ENCODE measurements at regions not wholly inside any gene's neighbourhood (a gene's known extent, or its start where the extent isn't known, plus 50 kb on each side); places are given as distances from the start of the nearest gene placed in this dataset.

DNA sequence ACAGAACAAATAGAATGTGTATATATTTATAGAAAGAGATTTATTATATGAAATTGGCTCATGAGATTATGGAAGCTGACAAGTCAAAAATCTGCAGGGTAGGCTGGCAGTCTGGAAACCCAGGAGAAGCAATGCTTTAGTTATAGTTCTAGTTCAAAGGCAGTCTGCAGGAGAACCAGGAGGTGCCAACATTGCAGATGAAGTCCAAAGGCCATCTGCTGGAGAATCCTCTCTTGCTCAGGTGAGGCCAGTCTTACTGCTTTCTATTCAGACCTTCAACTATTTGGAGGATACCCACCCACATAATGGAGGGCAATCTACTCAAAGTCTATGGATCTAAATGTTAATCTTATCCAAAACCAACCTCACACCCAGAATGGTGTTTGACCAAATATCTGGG, 75.9 kb upstream of the MRPS6 start:
- TF ChIP-seq EGR1 (IDR thresholded peaks at IDR 0.05), result no peak
- TF ChIP-seq CEBPB (IDR thresholded peaks at IDR 0.05), result no peak
- no peak for TF ChIP-seq EP300 (IDR thresholded peaks at IDR 0.05; ENCODE audit: borderline replicate concordance)
- TF ChIP-seq TCF12 (IDR thresholded peaks at IDR 0.05; ENCODE audit: low read depth), result no peak
- TF ChIP-seq, protein P1, sequence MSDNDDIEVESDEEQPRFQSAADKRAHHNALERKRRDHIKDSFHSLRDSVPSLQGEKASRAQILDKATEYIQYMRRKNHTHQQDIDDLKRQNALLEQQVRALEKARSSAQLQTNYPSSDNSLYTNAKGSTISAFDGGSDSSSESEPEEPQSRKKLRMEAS (IDR thresholded peaks at IDR 0.05), result no peak
- no peak for TF ChIP-seq RAD21 (IDR thresholded peaks at IDR 0.05; ENCODE audit: low read depth)
- no peak for TF ChIP-seq YY1 (IDR thresholded peaks at IDR 0.05; ENCODE audit: low read depth)
- TF ChIP-seq, protein P2, sequence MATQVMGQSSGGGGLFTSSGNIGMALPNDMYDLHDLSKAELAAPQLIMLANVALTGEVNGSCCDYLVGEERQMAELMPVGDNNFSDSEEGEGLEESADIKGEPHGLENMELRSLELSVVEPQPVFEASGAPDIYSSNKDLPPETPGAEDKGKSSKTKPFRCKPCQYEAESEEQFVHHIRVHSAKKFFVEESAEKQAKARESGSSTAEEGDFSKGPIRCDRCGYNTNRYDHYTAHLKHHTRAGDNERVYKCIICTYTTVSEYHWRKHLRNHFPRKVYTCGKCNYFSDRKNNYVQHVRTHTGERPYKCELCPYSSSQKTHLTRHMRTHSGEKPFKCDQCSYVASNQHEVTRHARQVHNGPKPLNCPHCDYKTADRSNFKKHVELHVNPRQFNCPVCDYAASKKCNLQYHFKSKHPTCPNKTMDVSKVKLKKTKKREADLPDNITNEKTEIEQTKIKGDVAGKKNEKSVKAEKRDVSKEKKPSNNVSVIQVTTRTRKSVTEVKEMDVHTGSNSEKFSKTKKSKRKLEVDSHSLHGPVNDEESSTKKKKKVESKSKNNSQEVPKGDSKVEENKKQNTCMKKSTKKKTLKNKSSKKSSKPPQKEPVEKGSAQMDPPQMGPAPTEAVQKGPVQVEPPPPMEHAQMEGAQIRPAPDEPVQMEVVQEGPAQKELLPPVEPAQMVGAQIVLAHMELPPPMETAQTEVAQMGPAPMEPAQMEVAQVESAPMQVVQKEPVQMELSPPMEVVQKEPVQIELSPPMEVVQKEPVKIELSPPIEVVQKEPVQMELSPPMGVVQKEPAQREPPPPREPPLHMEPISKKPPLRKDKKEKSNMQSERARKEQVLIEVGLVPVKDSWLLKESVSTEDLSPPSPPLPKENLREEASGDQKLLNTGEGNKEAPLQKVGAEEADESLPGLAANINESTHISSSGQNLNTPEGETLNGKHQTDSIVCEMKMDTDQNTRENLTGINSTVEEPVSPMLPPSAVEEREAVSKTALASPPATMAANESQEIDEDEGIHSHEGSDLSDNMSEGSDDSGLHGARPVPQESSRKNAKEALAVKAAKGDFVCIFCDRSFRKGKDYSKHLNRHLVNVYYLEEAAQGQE (IDR thresholded peaks at IDR 0.05; ENCODE audit: low read depth), result no peak
- no peak for TF ChIP-seq CREB1 (IDR thresholded peaks at IDR 0.05; ENCODE audit: low read depth)
- no peak for TF ChIP-seq FOXM1 (IDR thresholded peaks at IDR 0.05; ENCODE audit: borderline replicate concordance, low read depth)
- no peak for TF ChIP-seq TEAD4 (IDR thresholded peaks at IDR 0.05)
- no peak for TF ChIP-seq ZBTB7A (IDR thresholded peaks at IDR 0.05; ENCODE audit: low read depth)
- TF ChIP-seq TAF1 (IDR thresholded peaks at IDR 0.05; ENCODE audit: low read depth), result no peak
- no peak for TF ChIP-seq NFIC (IDR thresholded peaks at IDR 0.05)
